Activated T-cell treated with anti-CD3 and anti-CD28 coated beads, Interleukin-2, amount 50 U/mL, for 72 hours (primary cell): ENCODE measurements at regions not wholly inside any gene's neighbourhood (a gene's known extent, or its start where the extent isn't known, plus 50 kb on each side); places are given as distances from the start of the nearest gene placed in this dataset.

Source experiments
- ATAC-seq, 2 donors: fragments of 150-1000 bp; cut with Tn5 transposase; replicated peaks in 1 of 2; 2 replicates each; pipeline ENCODE4 v1.10.0; 2021; ENCODE audit warnings: moderate library complexity in 2 of 2, mild to moderate bottlenecking in 1 of 2
- DNase-seq, 2 donors: peaks; one replicate each; pipeline ENCODE4 v3.0.0; 2021 to 2022; ENCODE audit warnings: mixed read lengths in 1 of 2
- H3K27ac Mint-ChIP-seq: one replicate; pipeline ENCODE4 v1.8.0; 2022; ENCODE audit warnings: mild to moderate bottlenecking, moderate library complexity, mixed read lengths
- H3K27me3 Mint-ChIP-seq: one replicate; pipeline ENCODE4 v1.8.0; 2022; ENCODE audit warnings: low read depth, mixed read lengths
- H3K36me3 Mint-ChIP-seq, 2 donors: one replicate each; pipeline ENCODE4 v1.8.0; 2022; ENCODE audit warnings: mixed read lengths in 2 of 2, mild to moderate bottlenecking in 1 of 2; ENCODE audit not compliant: insufficient read depth in 2 of 2
- H3K4me1 Mint-ChIP-seq: one replicate; pipeline ENCODE4 v1.8.0; 2022; ENCODE audit warnings: low read depth, mixed read lengths
- H3K4me3 Mint-ChIP-seq, 2 donors: one replicate each; pipeline ENCODE4 v1.8.0; 2022; ENCODE audit warnings: mild to moderate bottlenecking in 2 of 2, mixed read lengths in 2 of 2, moderate library complexity in 2 of 2
- H3K9me3 Mint-ChIP-seq, 2 donors: one replicate each; pipeline ENCODE4 v1.8.0; 2022; ENCODE audit warnings: mixed read lengths in 2 of 2

DNA sequence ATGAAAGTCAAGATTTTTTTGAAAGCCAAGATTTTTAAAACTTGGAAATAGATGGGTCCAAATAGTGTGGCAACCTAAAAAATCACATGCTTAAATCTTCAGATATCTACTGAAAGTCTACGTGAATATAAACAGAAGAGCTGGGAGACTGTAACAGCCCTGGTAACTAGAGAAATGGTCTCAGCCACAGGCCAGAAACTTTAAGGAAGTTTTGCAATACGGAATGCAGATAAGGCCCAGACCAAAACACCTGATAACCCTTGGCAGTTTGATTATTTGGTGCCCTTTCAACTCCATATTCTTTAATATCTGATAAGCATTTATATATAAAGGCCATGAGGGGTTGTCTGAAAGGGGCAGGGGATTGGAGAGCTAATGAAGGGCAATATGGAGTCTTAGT lies 537.3 kb upstream of the TGFBR2 start:
- Mint-ChIP-seq H3K27me3 (peaks cover 16% of the 10 kb centered on the region), H3K4me1 (peaks cover 5% of the 10 kb centered on the region), H3K27ac (no peak overlapping the region), H3K4me3 (no peak overlapping the region), H3K36me3 (peaks cover 0 to 2% of the 10 kb centered on the region in 2 donors), H3K9me3 (peaks cover 5 to 11% of the 10 kb centered on the region in 2 donors)
- no peak for ATAC-seq
- no peak for DNase-seq

DNA sequence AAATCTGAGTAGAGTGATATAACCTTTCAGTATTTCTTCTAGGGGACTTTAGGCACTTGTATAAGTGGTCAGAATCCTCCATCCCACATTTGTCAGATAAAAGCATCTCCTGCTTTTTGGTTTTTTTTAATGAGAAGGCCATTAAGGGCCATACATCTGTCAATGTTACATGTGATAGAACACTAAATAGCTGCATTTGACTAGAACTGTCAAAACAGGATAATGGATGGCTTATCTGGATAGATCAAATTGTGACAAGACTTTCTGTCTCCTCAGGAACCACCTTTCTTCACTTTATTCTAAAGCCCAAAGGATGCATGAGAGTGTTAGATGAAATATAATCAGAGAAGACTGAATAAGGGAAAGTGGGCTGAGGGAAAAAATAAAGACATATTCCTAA lies 533.4 kb upstream of the TGFBR2 start:
- peaks cover 2% of the 10 kb centered on the region in 2 donors for H3K9me3 Mint-ChIP-seq
- no peak overlapping the region for H3K27ac Mint-ChIP-seq
- H3K27me3 Mint-ChIP-seq, result no peaks in the 10 kb centered on the region
- peaks cover 2% of the 10 kb centered on the region in 2 donors for H3K36me3 Mint-ChIP-seq
- no peak overlapping the region for H3K4me3 Mint-ChIP-seq
- DNase-seq (no peak), ATAC-seq (no peak)
- H3K4me1 Mint-ChIP-seq, result peaks cover 9% of the 10 kb centered on the region

GRCh38 chr3:30073622-30074021 lies 532.8 kb upstream of the TGFBR2 start:
- H3K9me3 Mint-ChIP-seq, result peaks cover 2% of the 10 kb centered on the region in 2 donors
- no peak overlapping the region for H3K27ac Mint-ChIP-seq
- H3K4me3 Mint-ChIP-seq, result no peak overlapping the region
- H3K4me1 Mint-ChIP-seq, result peaks cover 9% of the 10 kb centered on the region
- DNase-seq (no peak), ATAC-seq (peak in 1 of 2 donors; percentile 25)
- H3K27me3 Mint-ChIP-seq, result no peaks in the 10 kb centered on the region
- peaks cover 2% of the 10 kb centered on the region in 2 donors for H3K36me3 Mint-ChIP-seq

DNA sequence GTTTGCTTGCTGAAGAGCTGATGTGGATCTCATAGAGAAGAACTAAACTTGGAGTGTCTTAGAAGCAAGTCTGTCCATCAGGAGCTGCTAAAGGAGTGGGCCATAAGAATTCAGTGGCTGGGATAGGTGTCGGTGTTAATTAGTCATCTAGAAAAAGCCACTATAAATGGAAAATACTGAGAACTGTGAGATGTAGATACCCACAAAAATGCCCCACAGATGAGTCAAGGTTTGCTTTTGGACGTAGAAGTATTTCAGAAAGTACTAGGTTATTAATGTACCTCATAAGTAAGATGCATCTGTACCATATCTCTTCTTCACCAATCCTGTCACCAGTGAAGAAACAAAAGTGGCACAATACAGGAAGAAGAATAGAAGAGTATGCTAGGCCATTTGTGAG lies 530.9 kb upstream of the TGFBR2 start:
- Mint-ChIP-seq H3K27me3 (no peaks in the 10 kb centered on the region), H3K27ac (no peak overlapping the region), H3K4me1 (peaks cover 9% of the 10 kb centered on the region), H3K9me3 (peaks cover 2% of the 10 kb centered on the region in 2 donors), H3K4me3 (no peak overlapping the region), H3K36me3 (peaks cover 2% of the 10 kb centered on the region in 2 donors)
- ATAC-seq (peak; percentile 22 to 36), DNase-seq (no peak)

DNA sequence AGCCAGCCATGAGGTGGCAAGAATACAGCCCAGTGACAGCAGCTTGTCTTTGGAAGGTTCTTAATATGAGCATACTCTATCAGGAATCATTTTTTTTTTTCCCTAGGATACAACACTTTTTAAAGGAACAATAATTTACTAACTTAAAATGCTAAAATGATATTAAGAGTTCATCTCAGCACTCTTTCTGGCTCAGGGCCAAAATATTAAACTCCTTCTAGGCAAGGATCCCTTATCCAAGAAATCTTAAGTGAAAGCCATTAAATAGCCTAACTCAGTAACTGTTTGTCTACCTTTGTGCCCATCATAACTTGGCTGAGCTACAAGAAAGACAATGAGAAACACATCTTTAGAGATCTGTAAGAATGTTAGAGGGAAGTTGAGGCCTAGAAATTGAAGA lies 529.5 kb upstream of the TGFBR2 start:
- no peak for ATAC-seq
- Mint-ChIP-seq H3K27ac (no peak overlapping the region), H3K27me3 (no peaks in the 10 kb centered on the region), H3K4me1 (peaks cover 9% of the 10 kb centered on the region), H3K9me3 (peaks cover 0 to 2% of the 10 kb centered on the region in 2 donors), H3K4me3 (no peak overlapping the region), H3K36me3 (peaks cover 2% of the 10 kb centered on the region in 2 donors)
- no peak for DNase-seq

DNA sequence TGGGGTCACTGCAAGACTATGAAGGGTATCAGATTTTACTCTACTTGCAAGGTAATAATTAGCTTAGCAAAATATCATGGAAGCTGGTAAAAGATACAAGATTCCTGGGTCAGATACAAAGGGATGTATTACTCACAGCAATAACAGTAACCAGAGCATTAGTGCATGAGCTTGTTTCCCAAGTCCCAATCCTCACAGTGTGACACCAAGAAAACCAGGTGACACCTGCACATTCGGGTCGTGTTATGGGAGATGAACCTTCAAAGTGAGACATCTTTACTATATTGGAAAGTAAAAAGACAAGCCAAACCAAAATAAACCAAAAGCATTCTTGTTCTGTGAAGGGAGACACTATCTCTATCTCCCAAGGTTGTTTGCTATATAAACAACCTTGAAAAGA lies 528.7 kb upstream of the TGFBR2 start:
- Mint-ChIP-seq H3K9me3 (peaks cover 0 to 2% of the 10 kb centered on the region in 2 donors), H3K4me1 (peaks cover 9% of the 10 kb centered on the region), H3K27me3 (peaks cover 5% of the 10 kb centered on the region), H3K36me3 (peaks cover 2% of the 10 kb centered on the region in 2 donors), H3K27ac (no peak overlapping the region), H3K4me3 (no peak overlapping the region)
- ATAC-seq (no peak), DNase-seq (no peak)

DNA sequence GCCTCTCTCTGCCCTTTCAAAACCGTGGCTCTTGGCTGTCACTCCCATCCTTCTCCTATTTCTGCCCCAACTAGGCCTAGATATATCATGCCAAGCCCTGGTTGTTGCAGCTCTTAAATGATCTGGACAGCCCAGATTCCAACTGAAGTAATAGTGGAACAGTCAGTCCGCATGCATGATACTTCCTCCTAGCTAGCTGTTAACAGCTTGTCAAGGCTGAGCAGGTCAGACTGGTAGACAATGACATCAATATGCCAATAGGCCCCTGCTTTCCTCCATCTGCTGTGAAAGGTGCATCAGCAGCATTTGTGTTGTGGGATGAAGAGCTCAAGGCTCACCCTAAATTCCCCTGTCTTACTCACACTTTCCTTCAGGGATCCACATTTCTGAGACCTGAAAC lies 527.7 kb upstream of the TGFBR2 start:
- H3K4me3 Mint-ChIP-seq, result no peak overlapping the region
- H3K27ac Mint-ChIP-seq, result no peak overlapping the region

GRCh38 chr3:30081904-30082303 lies 524.5 kb upstream of the TGFBR2 start:
- H3K4me3 Mint-ChIP-seq, result no peak overlapping the region
- DNase-seq, result no peak

More for the DNA sequence above, 527.7 kb upstream of the TGFBR2 start:
- H3K36me3 Mint-ChIP-seq, result peaks cover 2% of the 10 kb centered on the region in 2 donors
- ATAC-seq (no peak), DNase-seq (no peak)
- peaks cover 5% of the 10 kb centered on the region for H3K27me3 Mint-ChIP-seq
- peaks cover 9% of the 10 kb centered on the region for H3K4me1 Mint-ChIP-seq
- H3K9me3 Mint-ChIP-seq, result peaks cover 0 to 2% of the 10 kb centered on the region in 2 donors

GRCh38 chr3:30082652-30083051 lies 523.7 kb upstream of the TGFBR2 start:
- H3K27me3 Mint-ChIP-seq, result peaks cover 5% of the 10 kb centered on the region
- no peak overlapping the region for H3K27ac Mint-ChIP-seq
- H3K36me3 Mint-ChIP-seq, result no peaks in the 10 kb centered on the region
- ATAC-seq (no peak), DNase-seq (no peak)
- H3K9me3 Mint-ChIP-seq, result no peaks in the 10 kb centered on the region
- H3K4me3 Mint-ChIP-seq, result no peak overlapping the region
- H3K4me1 Mint-ChIP-seq, result peaks cover 5% of the 10 kb centered on the region

More at GRCh38 chr3:30081904-30082303, 524.5 kb upstream of the TGFBR2 start:
- Mint-ChIP-seq H3K27ac (no peak overlapping the region), H3K4me1 (peaks cover 5% of the 10 kb centered on the region), H3K27me3 (peaks cover 5% of the 10 kb centered on the region), H3K36me3 (no peaks in the 10 kb centered on the region), H3K9me3 (no peaks in the 10 kb centered on the region)
- no peak for ATAC-seq

DNA sequence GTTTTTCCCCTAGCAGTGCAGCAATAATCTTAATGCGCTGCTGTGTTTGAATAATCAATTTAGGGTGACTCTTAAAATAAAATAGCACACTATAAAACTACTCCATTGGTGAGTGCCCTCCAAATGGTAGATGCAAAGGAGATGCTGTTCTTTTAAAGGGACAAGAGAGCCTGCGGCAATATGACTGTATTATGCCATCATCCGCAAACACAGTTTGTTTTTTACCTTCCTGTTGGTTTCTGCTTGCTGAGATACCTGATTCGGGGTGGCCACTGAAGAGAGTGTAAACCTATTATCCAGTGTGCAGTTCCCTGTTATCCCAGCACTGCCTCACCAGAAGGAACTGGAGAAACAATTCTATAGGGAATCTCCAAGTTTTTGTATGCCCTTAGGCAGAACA lies 523.1 kb upstream of the TGFBR2 start:
- Mint-ChIP-seq H3K9me3 (no peaks in the 10 kb centered on the region), H3K4me3 (no peak overlapping the region), H3K4me1 (peaks cover 5% of the 10 kb centered on the region), H3K27ac (no peak overlapping the region), H3K36me3 (no peaks in the 10 kb centered on the region), H3K27me3 (peaks cover 5% of the 10 kb centered on the region)
- no peak for ATAC-seq
- DNase-seq, result no peak

GRCh38 chr3:30084316-30084715 lies 522.1 kb upstream of the TGFBR2 start:
- H3K4me1 Mint-ChIP-seq, result peaks cover 5% of the 10 kb centered on the region
- peaks cover 5% of the 10 kb centered on the region for H3K27me3 Mint-ChIP-seq

DNA sequence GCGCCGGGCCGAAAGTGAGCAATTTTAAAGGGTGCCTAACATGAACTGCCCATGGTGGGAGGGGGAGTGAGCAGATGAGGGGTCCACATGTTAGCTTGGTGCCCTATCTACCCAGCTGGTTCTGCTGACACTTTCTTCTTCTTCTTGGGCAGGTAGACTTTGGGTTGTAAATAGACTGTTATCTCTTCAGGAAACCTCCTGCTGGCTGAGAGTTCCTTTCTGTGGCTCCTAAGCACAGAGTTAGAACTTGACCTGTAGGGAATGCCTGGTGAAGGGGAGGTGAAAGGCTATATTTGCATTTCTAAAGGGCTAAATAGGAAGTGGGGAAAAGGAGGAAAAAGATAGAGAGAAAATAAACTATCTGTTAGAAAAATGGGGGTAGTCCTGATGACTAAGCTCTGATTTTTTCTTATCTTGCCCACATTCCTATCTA lies 521.4 kb upstream of the TGFBR2 start:
- no peak overlapping the region for H3K4me3 Mint-ChIP-seq
- H3K27ac Mint-ChIP-seq, result no peak overlapping the region
- DNase-seq (no peak), ATAC-seq (no peak)
- no peaks in the 10 kb centered on the region for H3K36me3 Mint-ChIP-seq
- peaks cover 5% of the 10 kb centered on the region for H3K27me3 Mint-ChIP-seq
- peaks cover 5% of the 10 kb centered on the region for H3K4me1 Mint-ChIP-seq
- no peaks in the 10 kb centered on the region for H3K9me3 Mint-ChIP-seq

More at GRCh38 chr3:30084316-30084715, 522.1 kb upstream of the TGFBR2 start:
- ATAC-seq, result no peak
- no peaks in the 10 kb centered on the region for H3K9me3 Mint-ChIP-seq
- no peak for DNase-seq
- H3K27ac Mint-ChIP-seq, result no peak overlapping the region
- no peak overlapping the region for H3K4me3 Mint-ChIP-seq
- no peaks in the 10 kb centered on the region for H3K36me3 Mint-ChIP-seq

DNA sequence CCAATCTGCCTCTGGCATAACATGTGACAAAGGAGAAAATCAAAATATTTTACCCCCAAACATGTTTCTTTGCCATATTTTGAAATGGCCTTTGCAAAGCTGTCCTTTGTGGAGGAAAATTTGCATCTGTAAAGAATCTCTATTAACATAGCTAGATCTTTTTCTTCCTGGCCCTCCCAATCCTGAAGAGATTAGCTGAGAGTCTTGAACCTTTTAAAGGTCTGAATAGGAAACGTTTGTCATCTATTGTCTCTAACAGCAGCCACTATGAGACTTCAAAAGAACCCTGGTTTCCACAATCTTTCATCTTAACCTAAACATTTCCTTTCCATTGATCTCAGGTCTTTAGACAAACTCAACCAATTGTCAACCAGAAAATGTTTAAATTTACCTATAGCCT lies 520.9 kb upstream of the TGFBR2 start:
- no peaks in the 10 kb centered on the region for H3K36me3 Mint-ChIP-seq
- peaks cover 5% of the 10 kb centered on the region for H3K27me3 Mint-ChIP-seq
- H3K4me1 Mint-ChIP-seq, result peaks cover 5% of the 10 kb centered on the region
- H3K27ac Mint-ChIP-seq, result no peak overlapping the region
- no peaks in the 10 kb centered on the region for H3K9me3 Mint-ChIP-seq
- no peak overlapping the region for H3K4me3 Mint-ChIP-seq
- DNase-seq, result no peak
- ATAC-seq, result no peak

GRCh38 chr3:30091686-30092085 lies 514.7 kb upstream of the TGFBR2 start:
- DNase-seq (no peak), ATAC-seq (no peak)
- Mint-ChIP-seq H3K4me1 (no peaks in the 10 kb centered on the region), H3K27me3 (no peaks in the 10 kb centered on the region), H3K4me3 (no peak overlapping the region), H3K9me3 (peaks cover 0 to 4% of the 10 kb centered on the region in 2 donors), H3K36me3 (no peaks in the 10 kb centered on the region), H3K27ac (no peak overlapping the region)
